GM10266 (cell line): ENCODE measurements at regions not wholly inside any gene's neighbourhood (a gene's known extent, or its start where the extent isn't known, plus 50 kb on each side); places are given as distances from the start of the nearest gene placed in this dataset.

Experiments used
- DNase-seq: peaks from one replicate; pipeline ENCODE4 v3.0.0; 2012; ENCODE audit errors: extremely low spot score
- TF ChIP-seq, protein P1 (sequence below): IDR thresholded peaks from 2 replicates; pipeline ENCODE4 v1.5.1; 2012; ENCODE audit warnings: mild to moderate bottlenecking, low read depth; ENCODE audit not compliant: control insufficient read depth, insufficient read depth; ENCODE audit errors: missing control alignments

- TF ChIP-seq, protein P1, sequence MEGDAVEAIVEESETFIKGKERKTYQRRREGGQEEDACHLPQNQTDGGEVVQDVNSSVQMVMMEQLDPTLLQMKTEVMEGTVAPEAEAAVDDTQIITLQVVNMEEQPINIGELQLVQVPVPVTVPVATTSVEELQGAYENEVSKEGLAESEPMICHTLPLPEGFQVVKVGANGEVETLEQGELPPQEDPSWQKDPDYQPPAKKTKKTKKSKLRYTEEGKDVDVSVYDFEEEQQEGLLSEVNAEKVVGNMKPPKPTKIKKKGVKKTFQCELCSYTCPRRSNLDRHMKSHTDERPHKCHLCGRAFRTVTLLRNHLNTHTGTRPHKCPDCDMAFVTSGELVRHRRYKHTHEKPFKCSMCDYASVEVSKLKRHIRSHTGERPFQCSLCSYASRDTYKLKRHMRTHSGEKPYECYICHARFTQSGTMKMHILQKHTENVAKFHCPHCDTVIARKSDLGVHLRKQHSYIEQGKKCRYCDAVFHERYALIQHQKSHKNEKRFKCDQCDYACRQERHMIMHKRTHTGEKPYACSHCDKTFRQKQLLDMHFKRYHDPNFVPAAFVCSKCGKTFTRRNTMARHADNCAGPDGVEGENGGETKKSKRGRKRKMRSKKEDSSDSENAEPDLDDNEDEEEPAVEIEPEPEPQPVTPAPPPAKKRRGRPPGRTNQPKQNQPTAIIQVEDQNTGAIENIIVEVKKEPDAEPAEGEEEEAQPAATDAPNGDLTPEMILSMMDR, result no peak
- no peak for DNase-seq
Observed at GRCh38 chr5:157917491-157917890, 58.5 kb upstream of the CLINT1 start.

DNA sequence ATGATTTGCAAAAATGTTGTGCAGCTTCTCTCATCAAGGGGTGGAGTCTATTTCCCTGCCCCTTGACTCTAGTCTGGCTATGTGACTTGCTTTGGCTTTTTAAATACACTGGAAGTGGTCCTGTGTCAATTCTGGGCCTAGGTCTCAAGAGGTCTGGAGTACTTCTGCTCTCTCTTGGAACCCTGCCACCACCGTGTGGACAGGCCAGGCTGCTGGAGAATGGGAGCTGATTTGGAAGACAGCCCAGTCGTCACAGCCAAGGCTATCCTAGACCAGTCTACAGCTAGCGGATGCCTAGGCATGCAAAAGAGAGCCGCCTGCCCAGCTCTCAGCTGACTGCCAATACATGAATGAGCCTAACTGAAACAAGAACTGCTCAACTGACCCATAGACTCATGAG, 56.7 kb upstream of the CLINT1 start:
- TF ChIP-seq, protein P1, result no peak
- no peak for DNase-seq

GRCh38 chr5:157914151-157914788, 55.3 kb upstream of the CLINT1 start:
- TF ChIP-seq, protein P1, result no peak
- DNase-seq, result no peak

GRCh38 chr5:157913575-157913974, 54.6 kb upstream of the CLINT1 start:
- no peak for DNase-seq
- TF ChIP-seq, protein P1, result no peak

- no peak for DNase-seq
- TF ChIP-seq, protein P1, result no peak
Observed at GRCh38 chr5:157912621-157913325, 53.8 kb upstream of the CLINT1 start.

DNA sequence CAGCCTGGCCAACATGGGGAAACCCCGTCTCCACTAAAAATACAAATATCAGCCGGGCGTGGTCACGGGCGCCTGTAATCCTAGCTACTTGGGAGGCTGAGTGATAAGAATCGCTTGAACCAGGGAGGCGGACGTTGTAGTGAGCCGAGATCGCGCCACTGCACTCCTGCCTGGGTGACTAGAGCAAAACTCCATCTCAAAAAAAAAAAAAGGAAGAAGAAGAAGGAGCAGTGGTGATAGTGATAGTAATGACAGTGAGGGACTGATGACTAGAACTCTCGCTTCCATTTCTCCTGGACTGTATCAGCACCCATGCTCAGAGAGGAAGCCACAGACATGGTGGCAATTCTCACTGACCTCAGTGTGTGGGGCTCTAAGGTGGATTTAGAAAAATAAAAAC, 52.6 kb upstream of the CLINT1 start:
- TF ChIP-seq, protein P1, result no peak
- DNase-seq, result no peak
